ENCODE measurements at regions not wholly inside any gene's neighbourhood (a gene's known extent, or its start where the extent isn't known, plus 50 kb on each side); places are given as distances from the start of the nearest gene placed in this dataset.

- H3K36me3 Mint-ChIP-seq (ENCODE audit: unreplicated experiment), result no peaks in the 10 kb centered on the region
- peaks cover 36% of the 10 kb centered on the region for H3K27me3 Mint-ChIP-seq (ENCODE audit: unreplicated experiment)
- H3K27ac Mint-ChIP-seq (ENCODE audit: unreplicated experiment), result no peak overlapping the region
- no peak for DNase-seq (ENCODE audit: extremely low spot score, unreplicated experiment)
- peaks cover 4% of the 10 kb centered on the region for H3K4me1 Mint-ChIP-seq (ENCODE audit: unreplicated experiment)
- TF ChIP-seq CTCF (IDR thresholded peaks at IDR 0.05), result no peak
- no peak overlapping the region for H3K4me3 Mint-ChIP-seq (ENCODE audit: unreplicated experiment)
- no peaks in the 10 kb centered on the region for H3K9me3 Mint-ChIP-seq (ENCODE audit: unreplicated experiment)
Observed at GRCh38 chr5:57063773-57064172, 110.1 kb upstream of the GPBP1 start.

GRCh38 chr5:57066924-57067596, 106.8 kb upstream of the GPBP1 start:
- Mint-ChIP-seq H3K27me3 (ENCODE audit: unreplicated experiment) (peaks cover 43% of the 10 kb centered on the region), H3K9me3 (ENCODE audit: unreplicated experiment) (no peaks in the 10 kb centered on the region), H3K4me3 (ENCODE audit: unreplicated experiment) (no peak overlapping the region), H3K27ac (ENCODE audit: unreplicated experiment) (no peak overlapping the region), H3K4me1 (ENCODE audit: unreplicated experiment) (peaks cover 4% of the 10 kb centered on the region), H3K36me3 (ENCODE audit: unreplicated experiment) (no peaks in the 10 kb centered on the region)
- no peak for DNase-seq (ENCODE audit: extremely low spot score, unreplicated experiment)
- no peak for TF ChIP-seq CTCF (IDR thresholded peaks at IDR 0.05)

GRCh38 chr5:57067597-57067924, 106.3 kb upstream of the GPBP1 start:
- Mint-ChIP-seq H3K27ac (ENCODE audit: unreplicated experiment) (no peak overlapping the region), H3K27me3 (ENCODE audit: unreplicated experiment) (peaks cover 42% of the 10 kb centered on the region), H3K4me1 (ENCODE audit: unreplicated experiment) (peaks cover 4% of the 10 kb centered on the region), H3K36me3 (ENCODE audit: unreplicated experiment) (no peaks in the 10 kb centered on the region), H3K9me3 (ENCODE audit: unreplicated experiment) (no peaks in the 10 kb centered on the region), H3K4me3 (ENCODE audit: unreplicated experiment) (no peak overlapping the region)
- TF ChIP-seq CTCF (IDR thresholded peaks at IDR 0.05), result no peak
- no peak for DNase-seq (ENCODE audit: extremely low spot score, unreplicated experiment)

GRCh38 chr5:57069115-57069835, 104.6 kb upstream of the GPBP1 start:
- H3K9me3 Mint-ChIP-seq (ENCODE audit: unreplicated experiment), result no peaks in the 10 kb centered on the region
- no peaks in the 10 kb centered on the region for H3K36me3 Mint-ChIP-seq (ENCODE audit: unreplicated experiment)
- H3K27me3 Mint-ChIP-seq (ENCODE audit: unreplicated experiment), result peaks cover 33% of the 10 kb centered on the region
- peaks cover 4% of the 10 kb centered on the region for H3K4me1 Mint-ChIP-seq (ENCODE audit: unreplicated experiment)
- no peak overlapping the region for H3K4me3 Mint-ChIP-seq (ENCODE audit: unreplicated experiment)
- H3K27ac Mint-ChIP-seq (ENCODE audit: unreplicated experiment), result no peak overlapping the region
- no peak for TF ChIP-seq CTCF (IDR thresholded peaks at IDR 0.05)
- no peak for DNase-seq (ENCODE audit: extremely low spot score, unreplicated experiment)

- Mint-ChIP-seq H3K27ac (ENCODE audit: unreplicated experiment) (no peak overlapping the region), H3K4me3 (ENCODE audit: unreplicated experiment) (no peak overlapping the region), H3K4me1 (ENCODE audit: unreplicated experiment) (peaks cover 2% of the 10 kb centered on the region), H3K36me3 (ENCODE audit: unreplicated experiment) (no peaks in the 10 kb centered on the region), H3K27me3 (ENCODE audit: unreplicated experiment) (peaks cover 36% of the 10 kb centered on the region), H3K9me3 (ENCODE audit: unreplicated experiment) (peaks cover 5% of the 10 kb centered on the region)
- no peak for TF ChIP-seq CTCF (IDR thresholded peaks at IDR 0.05)
- no peak for DNase-seq (ENCODE audit: extremely low spot score, unreplicated experiment)
Observed at GRCh38 chr5:57072218-57072892, 101.5 kb upstream of the GPBP1 start.

All from osteocyte (in vitro differentiated cells).